Stimulated activated naive B cell treated with anti-CD40 and anti-IgM and Interleukin-4, amounts not matched to agents 10 μg/mL and 1 μg/mL and 100 μg/mL, for 72 hours (primary cell): ENCODE measurements at regions not wholly inside any gene's neighbourhood (a gene's known extent, or its start where the extent isn't known, plus 50 kb on each side); places are given as distances from the start of the nearest gene placed in this dataset.
"Not testable (repeated sequence)": the region's sequence is repeated elsewhere in the genome, so short reads cannot be mapped to it uniquely, and the experiment has no call there.

Experiments used
- ATAC-seq, 2 donors: fragments of 150-1000 bp; cut with Tn5 transposase; replicated peaks; 2 replicates each; pipeline ENCODE4 v1.10.0; 2021; ENCODE audit warnings: moderate library complexity in 1 of 2
- DNase-seq: peaks from one replicate; pipeline ENCODE4 v3.0.0; 2021
- H3K27ac Mint-ChIP-seq: one replicate; pipeline ENCODE4 v1.8.0; 2022; ENCODE audit warnings: mild to moderate bottlenecking, mixed read lengths
- H3K27me3 Mint-ChIP-seq, 2 donors: one replicate each; pipeline ENCODE4 v1.8.0; 2022; ENCODE audit warnings: mixed read lengths in 2 of 2
- H3K36me3 Mint-ChIP-seq, 2 donors: one replicate each; pipeline ENCODE4 v1.8.0; 2022; ENCODE audit warnings: mixed read lengths in 2 of 2, mild to moderate bottlenecking in 1 of 2
- H3K4me1 Mint-ChIP-seq, 2 donors: one replicate each; pipeline ENCODE4 v1.8.0; 2022; ENCODE audit warnings: mixed read lengths in 2 of 2, mild to moderate bottlenecking in 1 of 2
- H3K4me3 Mint-ChIP-seq, 2 donors: one replicate each; pipeline ENCODE4 v1.8.0; 2022; ENCODE audit warnings: mild to moderate bottlenecking in 2 of 2, mixed read lengths in 2 of 2, moderate library complexity in 1 of 2
- H3K9me3 Mint-ChIP-seq, 2 donors: one replicate each; pipeline ENCODE4 v1.8.0; 2022; ENCODE audit warnings: mixed read lengths in 2 of 2, mild to moderate bottlenecking in 1 of 2

- DNase-seq: no peak
- H3K4me3 Mint-ChIP-seq: no peak overlapping the region
Observed at GRCh38 chr4:85153221-85153620, 186.7 kb upstream of the WDFY3 start.

GRCh38 chr4:85154591-85154990 is 188.1 kb upstream of the WDFY3 start:
- no peaks in the 10 kb centered on the region for H3K9me3 Mint-ChIP-seq
- no peaks in the 10 kb centered on the region for H3K27me3 Mint-ChIP-seq
- no peak for ATAC-seq
- no peak for DNase-seq
- H3K4me3 Mint-ChIP-seq: no peak overlapping the region
- peaks cover 0 to 2% of the 10 kb centered on the region in 2 donors for H3K4me1 Mint-ChIP-seq
- H3K36me3 Mint-ChIP-seq: no peaks in the 10 kb centered on the region
- no peak overlapping the region for H3K27ac Mint-ChIP-seq

More at GRCh38 chr4:85153221-85153620, 186.7 kb upstream of the WDFY3 start:
- Mint-ChIP-seq H3K4me1 (peaks cover 0 to 2% of the 10 kb centered on the region in 2 donors), H3K9me3 (no peaks in the 10 kb centered on the region), H3K27ac (no peak overlapping the region), H3K27me3 (no peaks in the 10 kb centered on the region), H3K36me3 (no peaks in the 10 kb centered on the region)
- no peak for ATAC-seq

GRCh38 chr4:85165808-85166207 is 199.3 kb upstream of the WDFY3 start:
- H3K36me3 Mint-ChIP-seq: peaks cover 2 to 10% of the 10 kb centered on the region in 2 donors
- no peaks in the 10 kb centered on the region for H3K4me1 Mint-ChIP-seq
- no peak overlapping the region for H3K27ac Mint-ChIP-seq
- peaks cover 25 to 33% of the 10 kb centered on the region in 2 donors for H3K27me3 Mint-ChIP-seq
- ATAC-seq (no peak), DNase-seq (no peak)
- H3K4me3 Mint-ChIP-seq: no peak overlapping the region
- H3K9me3 Mint-ChIP-seq: peaks cover 5 to 8% of the 10 kb centered on the region in 2 donors

- H3K36me3 Mint-ChIP-seq: peaks cover 2 to 8% of the 10 kb centered on the region in 2 donors
- ATAC-seq (no peak), DNase-seq (no peak)
- H3K4me1 Mint-ChIP-seq: no peaks in the 10 kb centered on the region
- H3K27me3 Mint-ChIP-seq: peaks cover 23 to 36% of the 10 kb centered on the region in 2 donors
- H3K9me3 Mint-ChIP-seq: peaks cover 5 to 7% of the 10 kb centered on the region in 2 donors
- no peak overlapping the region for H3K27ac Mint-ChIP-seq
- H3K4me3 Mint-ChIP-seq: no peak overlapping the region
Observed at GRCh38 chr4:85166318-85166717, 199.8 kb upstream of the WDFY3 start.

GRCh38 chr4:85168234-85168834 is 201.8 kb upstream of the WDFY3 start:
- Mint-ChIP-seq H3K27me3 (peaks cover 17 to 20% of the 10 kb centered on the region in 2 donors), H3K4me3 (no peak overlapping the region), H3K27ac (no peak overlapping the region), H3K36me3 (peaks cover 2 to 8% of the 10 kb centered on the region in 2 donors), H3K4me1 (no peaks in the 10 kb centered on the region), H3K9me3 (peaks cover 1 to 5% of the 10 kb centered on the region in 2 donors)
- DNase-seq (no peak), ATAC-seq (no peak)

- H3K4me1 Mint-ChIP-seq: no peaks in the 10 kb centered on the region
- H3K36me3 Mint-ChIP-seq: peaks cover 2 to 6% of the 10 kb centered on the region in 2 donors
- no peak for ATAC-seq
- no peak overlapping the region for H3K4me3 Mint-ChIP-seq
- no peak overlapping the region for H3K27ac Mint-ChIP-seq
- no peak for DNase-seq
- peaks cover 2 to 3% of the 10 kb centered on the region in 2 donors for H3K9me3 Mint-ChIP-seq
- peaks cover 8 to 13% of the 10 kb centered on the region in 2 donors for H3K27me3 Mint-ChIP-seq
Observed at GRCh38 chr4:85170241-85170640, 203.8 kb upstream of the WDFY3 start.

- peaks cover 0 to 1% of the 10 kb centered on the region in 2 donors for H3K9me3 Mint-ChIP-seq
- ATAC-seq (no peak), DNase-seq (no peak)
- H3K36me3 Mint-ChIP-seq: no peaks in the 10 kb centered on the region
- peaks cover 0 to 12% of the 10 kb centered on the region in 2 donors for H3K27me3 Mint-ChIP-seq
- no peak overlapping the region for H3K27ac Mint-ChIP-seq
- no peak overlapping the region for H3K4me3 Mint-ChIP-seq
- H3K4me1 Mint-ChIP-seq: no peaks in the 10 kb centered on the region
Observed at GRCh38 chr4:85175190-85175589, 208.7 kb upstream of the WDFY3 start.

GRCh38 chr4:85177092-85177491 is 210.6 kb upstream of the WDFY3 start:
- Mint-ChIP-seq H3K9me3 (peaks cover 0 to 1% of the 10 kb centered on the region in 2 donors), H3K4me1 (no peaks in the 10 kb centered on the region), H3K4me3 (no peak overlapping the region), H3K27ac (no peak overlapping the region), H3K27me3 (peaks cover 0 to 7% of the 10 kb centered on the region in 2 donors), H3K36me3 (no peaks in the 10 kb centered on the region)
- DNase-seq (no peak), ATAC-seq (no peak)

GRCh38 chr4:85177679-85178078 is 211.2 kb upstream of the WDFY3 start:
- Mint-ChIP-seq H3K4me3 (no peak overlapping the region), H3K9me3 (peaks cover 0 to 1% of the 10 kb centered on the region in 2 donors), H3K4me1 (no peaks in the 10 kb centered on the region), H3K27ac (no peak overlapping the region), H3K36me3 (no peaks in the 10 kb centered on the region), H3K27me3 (peaks cover 0 to 7% of the 10 kb centered on the region in 2 donors)
- DNase-seq (no peak), ATAC-seq (no peak)

- Mint-ChIP-seq H3K9me3 (no peaks in the 10 kb centered on the region), H3K36me3 (no peaks in the 10 kb centered on the region), H3K4me3 (no peak overlapping the region), H3K27ac (no peak overlapping the region), H3K4me1 (no peaks in the 10 kb centered on the region), H3K27me3 (peaks cover 0 to 7% of the 10 kb centered on the region in 2 donors)
- no peak for ATAC-seq
- no peak for DNase-seq
Observed at GRCh38 chr4:85180533-85180932, 214.0 kb upstream of the WDFY3 start.

- H3K27me3 Mint-ChIP-seq: peaks cover 0 to 15% of the 10 kb centered on the region in 2 donors
- no peak overlapping the region for H3K4me3 Mint-ChIP-seq
- ATAC-seq (no peak), DNase-seq (no peak)
- no peaks in the 10 kb centered on the region for H3K4me1 Mint-ChIP-seq
- no peak overlapping the region for H3K27ac Mint-ChIP-seq
- no peaks in the 10 kb centered on the region for H3K36me3 Mint-ChIP-seq
- peaks cover 4 to 7% of the 10 kb centered on the region in 2 donors for H3K9me3 Mint-ChIP-seq
Observed at GRCh38 chr4:85187106-85187505, 220.6 kb upstream of the WDFY3 start.

- not testable (repeated sequence) for H3K27ac Mint-ChIP-seq, H3K4me3 Mint-ChIP-seq, DNase-seq, ATAC-seq, H3K4me1 Mint-ChIP-seq
- Mint-ChIP-seq H3K36me3 (peaks cover 2 to 13% of the 10 kb centered on the region in 2 donors), H3K9me3 (peaks cover 21 to 24% of the 10 kb centered on the region in 2 donors), H3K27me3 (peaks cover 0 to 27% of the 10 kb centered on the region in 2 donors)
Observed at GRCh38 chr4:85196015-85196414, 229.5 kb upstream of the WDFY3 start.

- DNase-seq (no peak), ATAC-seq (no peak)
- Mint-ChIP-seq H3K36me3 (peaks cover 2 to 13% of the 10 kb centered on the region in 2 donors), H3K27me3 (peaks cover 0 to 20% of the 10 kb centered on the region in 2 donors), H3K4me3 (no peak overlapping the region), H3K4me1 (no peaks in the 10 kb centered on the region), H3K9me3 (peaks cover 23 to 33% of the 10 kb centered on the region in 2 donors), H3K27ac (no peak overlapping the region)
Observed at GRCh38 chr4:85200106-85200505, 233.6 kb upstream of the WDFY3 start.

GRCh38 chr4:85209161-85209560 is 242.7 kb upstream of the WDFY3 start:
- peaks cover 0 to 7% of the 10 kb centered on the region in 2 donors for H3K36me3 Mint-ChIP-seq
- peaks cover 1 to 4% of the 10 kb centered on the region in 2 donors for H3K27me3 Mint-ChIP-seq
- DNase-seq: no peak
- ATAC-seq: no peak
- H3K4me1 Mint-ChIP-seq: peaks cover 1 to 6% of the 10 kb centered on the region in 2 donors
- H3K9me3 Mint-ChIP-seq: peaks cover 17 to 24% of the 10 kb centered on the region in 2 donors
- H3K4me3 Mint-ChIP-seq: no peak overlapping the region
- H3K27ac Mint-ChIP-seq: no peak overlapping the region

GRCh38 chr4:85210353-85210752 is 243.9 kb upstream of the WDFY3 start:
- ATAC-seq (no peak), DNase-seq (no peak)
- no peak overlapping the region for H3K27ac Mint-ChIP-seq
- peaks cover 0 to 7% of the 10 kb centered on the region in 2 donors for H3K36me3 Mint-ChIP-seq
- H3K9me3 Mint-ChIP-seq: peaks cover 14 to 21% of the 10 kb centered on the region in 2 donors
- H3K4me1 Mint-ChIP-seq: peaks cover 1 to 4% of the 10 kb centered on the region in 2 donors
- peaks cover 3 to 4% of the 10 kb centered on the region in 2 donors for H3K27me3 Mint-ChIP-seq
- no peak overlapping the region for H3K4me3 Mint-ChIP-seq
